GM13977 (cell line): ENCODE measurements at regions not wholly inside any gene's neighbourhood (a gene's known extent, or its start where the extent isn't known, plus 50 kb on each side); places are given as distances from the start of the nearest gene placed in this dataset.

Experiments used
- DNase-seq: peaks from one replicate; pipeline ENCODE4 v3.0.0; 2012; ENCODE audit warnings: low spot score
- CTCF ChIP-seq: IDR thresholded peaks from 2 replicates; pipeline ENCODE4 v1.5.1; 2012; ENCODE audit warnings: mild to moderate bottlenecking, control low read depth; ENCODE audit not compliant: insufficient read depth; ENCODE audit errors: extremely low read depth, missing control alignments
- in situ Hi-C: fragments of 300-500 bp; cut with MboI; formaldehyde crosslinking; loops from one replicate; pipeline ENCODE4 v1.12.0; 2022; ENCODE audit warnings: low sequenced_read_pairs, low pct_unique_long_range_greater_than_20kb, mixed read lengths, inconsistent platforms; ENCODE audit not compliant: unreplicated experiment

GRCh38 chrX:113892891-113893290 is 691.0 kb upstream of the HTR2C start:
- DNase-seq: no peak
- in situ Hi-C loops: no loop called here
- TF ChIP-seq CTCF: no peak

GRCh38 chrX:113892401-113892800 is 691.5 kb upstream of the HTR2C start:
- no peak for DNase-seq
- no peak for TF ChIP-seq CTCF
- in situ Hi-C loops: no loop called here

DNA sequence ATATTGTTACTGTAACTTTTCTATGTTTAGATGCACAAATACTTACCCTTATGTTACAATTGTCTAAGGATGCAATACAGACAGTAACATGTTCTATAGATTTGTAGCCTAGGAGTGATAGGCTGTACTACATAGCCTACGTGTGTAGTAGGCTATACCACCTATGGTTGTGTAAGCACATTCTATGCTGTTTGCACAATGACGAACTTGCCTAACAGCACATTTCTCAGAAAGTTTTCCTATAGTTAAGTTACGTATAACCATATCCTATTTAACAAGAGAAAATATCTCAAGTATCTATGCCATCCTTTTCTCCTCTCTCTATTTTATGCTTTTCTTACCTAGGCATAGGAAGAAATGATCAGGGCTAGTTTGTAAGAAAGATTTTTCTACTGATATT is 710.8 kb upstream of the HTR2C start:
- in situ Hi-C loops: no loop called here
- no peak for DNase-seq
- TF ChIP-seq CTCF: no peak

GRCh38 chrX:113868711-113869110 is 715.2 kb upstream of the HTR2C start:
- TF ChIP-seq CTCF: no peak
- in situ Hi-C loops: no loop called here
- no peak for DNase-seq

DNA sequence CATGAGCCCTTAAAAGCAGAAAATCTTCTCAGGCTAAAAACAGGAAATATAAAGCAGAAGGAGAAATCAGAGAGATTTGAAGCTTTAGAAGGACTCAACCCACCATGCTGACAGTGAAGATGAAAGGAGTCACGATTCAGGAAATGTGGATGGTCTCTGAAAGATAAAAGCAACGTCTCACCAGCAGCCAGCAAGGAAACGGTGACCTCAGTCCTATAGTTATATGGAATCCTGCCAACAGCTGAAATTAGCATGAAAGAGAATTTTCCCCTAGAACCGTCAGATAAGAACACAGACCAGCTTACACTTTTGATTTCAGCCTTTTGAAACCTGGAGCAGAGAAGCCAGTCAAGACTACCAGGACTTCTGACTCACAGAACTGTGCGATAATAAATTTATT is 715.7 kb upstream of the HTR2C start:
- in situ Hi-C loops: no loop called here
- TF ChIP-seq CTCF: no peak
- DNase-seq: no peak

DNA sequence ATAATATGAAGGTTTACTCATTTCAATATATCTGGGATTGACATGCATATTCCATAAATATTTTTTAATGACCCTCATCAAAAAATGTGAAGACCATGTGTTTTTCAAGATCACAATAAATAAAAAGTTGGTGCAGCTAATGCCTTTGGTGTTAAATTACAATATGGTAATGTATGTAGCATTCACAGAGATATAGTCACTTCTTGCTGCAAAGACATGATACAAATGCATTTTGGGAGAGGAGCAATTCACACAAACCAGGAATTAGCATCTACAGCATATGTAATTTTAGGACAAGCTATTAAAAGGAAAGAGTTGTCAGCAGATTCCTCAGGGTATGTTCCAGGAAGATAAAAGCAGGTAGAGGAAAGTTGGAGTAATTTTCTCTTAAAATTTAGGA is 734.5 kb upstream of the HTR2C start:
- in situ Hi-C loops: no loop called here
- no peak for DNase-seq
- TF ChIP-seq CTCF: no peak
